Activated CD4-positive, alpha-beta T cell treated with anti-CD3 and anti-CD28 coated beads for 36 hours (primary cell): ENCODE measurements at regions not wholly inside any gene's neighbourhood (a gene's known extent, or its start where the extent isn't known, plus 50 kb on each side); places are given as distances from the start of the nearest gene placed in this dataset.

Source experiments
- ATAC-seq: fragments of 200-7000 bp; cut with Tn5 transposase; one replicate; pipeline ENCODE4 v1.10.0; 2021; ENCODE audit warnings: mild to moderate bottlenecking, moderate library complexity
- CTCF ChIA-PET: fragments of 350-600 bp; sonication (Branson Sonifier 250); formaldehyde crosslinking; loops from one replicate; lab custom pipeline; 2021; ENCODE audit warnings: antibody characterized with exemption; lab: Charles Lee
- POLR2A ChIA-PET: fragments of 350-600 bp; sonication (Branson Sonifier 250); formaldehyde crosslinking; loops from one replicate; lab custom pipeline; 2021; ENCODE audit warnings: antibody characterized with exemption, inconsistent platforms; lab: Charles Lee
- DNase-seq: peaks from one replicate; pipeline ENCODE4 v3.0.0-alpha.2; 2020
- H3K27ac Mint-ChIP-seq: one replicate; pipeline ENCODE4 v1.8.0; 2021; ENCODE audit warnings: mixed read lengths
- H3K27me3 Mint-ChIP-seq: one replicate; pipeline ENCODE4 v1.8.0; 2021; ENCODE audit warnings: mixed read lengths
- H3K36me3 Mint-ChIP-seq: one replicate; pipeline ENCODE4 v1.8.0; 2021; ENCODE audit warnings: low read depth, mixed read lengths
- H3K4me1 Mint-ChIP-seq: one replicate; pipeline ENCODE4 v1.8.0; 2021; ENCODE audit warnings: mixed read lengths
- H3K4me3 Mint-ChIP-seq: one replicate; pipeline ENCODE4 v1.8.0; 2021; ENCODE audit warnings: mild to moderate bottlenecking, moderate library complexity, mixed read lengths
- H3K9me3 Mint-ChIP-seq: one replicate; pipeline ENCODE4 v1.8.0; 2021; ENCODE audit warnings: low read depth, mixed read lengths
- intact Hi-C, 2 experiments: fragments of 100-400 bp; cut with DNase I in 1 of 2; cut with micrococcal nuclease in 1 of 2; formaldehyde crosslinking; loops; one replicate each; pipeline versions ENCODE4 v1.14.2 to v1.15.1; 2022 to 2024; cut with DNase I, micrococcal nuclease

DNA sequence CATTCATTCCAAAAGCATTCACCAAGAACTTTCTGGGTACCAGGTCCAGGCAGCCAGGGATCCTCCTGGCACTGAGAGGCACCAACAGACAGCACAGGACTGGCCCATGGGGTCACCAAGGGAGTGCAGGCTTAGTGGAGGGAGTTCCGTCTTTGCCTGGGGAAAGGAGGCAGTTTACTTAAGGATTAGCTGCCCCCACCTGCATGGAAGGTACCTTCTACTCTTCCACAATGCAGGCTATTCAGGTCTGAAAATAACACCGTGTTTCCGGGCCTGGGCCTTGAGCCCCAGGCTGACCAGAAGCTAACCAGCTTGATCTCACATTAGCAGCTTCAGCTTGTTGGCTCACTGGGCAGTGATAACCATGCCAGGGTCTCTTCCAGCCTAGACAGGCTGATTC, 199.4 kb downstream of the FOXA2 start:
- no peaks in the 10 kb centered on the region for H3K27me3 Mint-ChIP-seq
- H3K9me3 Mint-ChIP-seq, result no peaks in the 10 kb centered on the region
- no peak overlapping the region for H3K4me3 Mint-ChIP-seq
- no peak for ATAC-seq
- POLR2A ChIA-PET, result no interaction called here
- no peak overlapping the region for H3K27ac Mint-ChIP-seq
- intact Hi-C loops, result no loop called here
- CTCF ChIA-PET, result interaction anchor here (0.6 kb wide), 1 partner anchor 284 kb away, joined by 3 read pairs; no protein-coding TSS in a partner anchor
- no peaks in the 10 kb centered on the region for H3K4me1 Mint-ChIP-seq
- H3K36me3 Mint-ChIP-seq, result no peaks in the 10 kb centered on the region
- no peak for DNase-seq

DNA sequence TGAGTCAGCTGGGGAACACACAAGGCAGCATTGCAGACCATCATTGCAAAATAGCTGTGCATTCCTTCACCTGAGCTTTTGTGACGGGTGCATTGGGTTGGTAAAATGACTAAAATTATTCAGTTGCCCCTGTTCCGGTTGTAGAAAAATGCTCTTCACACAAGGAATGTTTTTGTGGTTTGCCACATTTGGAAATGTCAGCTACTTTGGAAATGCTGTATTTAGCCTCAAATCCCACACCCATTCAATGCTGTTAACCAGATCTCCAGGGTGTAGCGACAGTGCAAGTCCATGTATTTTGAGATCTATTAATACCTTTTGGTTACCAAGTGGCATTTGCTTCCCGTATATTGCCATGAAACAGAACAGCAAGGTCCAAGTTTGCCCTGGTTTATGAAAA, 201.2 kb downstream of the FOXA2 start:
- CTCF ChIA-PET, result no interaction called here
- Mint-ChIP-seq H3K4me1 (no peaks in the 10 kb centered on the region), H3K4me3 (no peak overlapping the region), H3K9me3 (no peaks in the 10 kb centered on the region), H3K27me3 (no peaks in the 10 kb centered on the region), H3K36me3 (no peaks in the 10 kb centered on the region), H3K27ac (no peak overlapping the region)
- DNase-seq, result no peak
- no peak for ATAC-seq
- POLR2A ChIA-PET, result no interaction called here
- intact Hi-C loops, result no loop called here

- Mint-ChIP-seq H3K36me3 (no peaks in the 10 kb centered on the region), H3K4me3 (no peak overlapping the region), H3K4me1 (no peaks in the 10 kb centered on the region), H3K9me3 (no peaks in the 10 kb centered on the region), H3K27ac (no peak overlapping the region), H3K27me3 (no peaks in the 10 kb centered on the region)
- ATAC-seq (no peak), DNase-seq (no peak)
- intact Hi-C loops, result no loop called here
- ChIA-PET CTCF (no interaction called here), POLR2A (no interaction called here)
Observed at GRCh38 chr20:22382742-22383141, 201.6 kb downstream of the FOXA2 start.

DNA sequence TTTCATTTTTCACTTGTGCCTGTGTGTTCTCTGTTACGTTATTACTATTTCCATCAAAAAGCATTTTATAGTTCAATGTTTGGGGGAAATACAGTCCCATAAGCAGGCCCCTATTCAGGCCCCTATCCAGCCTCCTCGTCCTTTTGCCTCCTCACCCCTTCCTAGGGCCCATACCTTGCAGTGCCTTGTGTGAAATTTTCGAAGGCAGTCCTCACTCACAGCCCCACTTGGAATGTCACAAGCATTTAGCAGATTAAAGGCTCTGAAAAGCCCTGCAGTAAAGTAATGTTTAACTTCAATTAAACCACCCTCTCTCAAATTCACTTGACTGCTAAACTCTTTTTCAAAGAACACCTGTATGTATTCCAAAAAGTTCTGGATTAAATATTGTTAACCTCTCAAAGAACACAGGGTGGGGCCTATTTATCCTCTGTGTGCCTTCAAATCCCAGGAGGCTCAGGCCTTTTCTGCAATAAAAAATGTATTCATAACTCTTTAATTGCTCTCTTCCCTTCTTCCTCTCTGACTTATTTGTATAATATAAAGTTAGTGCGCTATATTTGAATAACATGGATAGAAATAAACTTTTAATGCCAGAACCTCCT, 202.5 kb downstream of the FOXA2 start:
- Mint-ChIP-seq H3K27ac (no peak overlapping the region), H3K4me3 (no peak overlapping the region), H3K27me3 (no peaks in the 10 kb centered on the region), H3K4me1 (no peaks in the 10 kb centered on the region), H3K9me3 (no peaks in the 10 kb centered on the region), H3K36me3 (no peaks in the 10 kb centered on the region)
- ATAC-seq (no peak), DNase-seq (no peak)
- ChIA-PET CTCF (no interaction called here), POLR2A (no interaction called here)
- intact Hi-C loops, result no loop called here

DNA sequence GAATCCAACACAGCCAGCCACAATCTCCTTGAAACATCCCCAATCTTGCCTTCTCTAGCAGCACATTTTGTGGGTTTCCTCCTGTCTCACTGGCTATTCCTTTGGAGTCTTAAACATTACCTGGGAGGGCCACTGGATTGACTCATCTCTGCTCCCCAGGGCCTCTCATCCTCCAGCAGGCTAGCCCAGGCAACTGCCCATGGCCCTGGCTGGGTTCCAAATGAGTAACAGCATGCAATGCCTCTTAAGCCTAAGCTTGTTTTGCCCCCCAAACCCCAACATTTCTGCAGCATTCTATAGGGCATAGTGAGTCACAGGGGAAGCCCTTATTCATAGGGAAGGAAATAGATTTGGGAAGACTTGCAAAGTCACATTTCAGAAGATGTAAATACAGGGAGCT, 204.9 kb downstream of the FOXA2 start:
- intact Hi-C loops, result loop anchor here in 1 of 2 experiments (10.0 kb wide), 1 partner anchor 195 kb away; no protein-coding TSS in a partner anchor
- Mint-ChIP-seq H3K9me3 (no peaks in the 10 kb centered on the region), H3K36me3 (no peaks in the 10 kb centered on the region), H3K4me3 (no peak overlapping the region), H3K4me1 (no peaks in the 10 kb centered on the region), H3K27ac (no peak overlapping the region), H3K27me3 (no peaks in the 10 kb centered on the region)
- ChIA-PET CTCF (no interaction called here), POLR2A (no interaction called here)
- ATAC-seq (no peak), DNase-seq (no peak)

DNA sequence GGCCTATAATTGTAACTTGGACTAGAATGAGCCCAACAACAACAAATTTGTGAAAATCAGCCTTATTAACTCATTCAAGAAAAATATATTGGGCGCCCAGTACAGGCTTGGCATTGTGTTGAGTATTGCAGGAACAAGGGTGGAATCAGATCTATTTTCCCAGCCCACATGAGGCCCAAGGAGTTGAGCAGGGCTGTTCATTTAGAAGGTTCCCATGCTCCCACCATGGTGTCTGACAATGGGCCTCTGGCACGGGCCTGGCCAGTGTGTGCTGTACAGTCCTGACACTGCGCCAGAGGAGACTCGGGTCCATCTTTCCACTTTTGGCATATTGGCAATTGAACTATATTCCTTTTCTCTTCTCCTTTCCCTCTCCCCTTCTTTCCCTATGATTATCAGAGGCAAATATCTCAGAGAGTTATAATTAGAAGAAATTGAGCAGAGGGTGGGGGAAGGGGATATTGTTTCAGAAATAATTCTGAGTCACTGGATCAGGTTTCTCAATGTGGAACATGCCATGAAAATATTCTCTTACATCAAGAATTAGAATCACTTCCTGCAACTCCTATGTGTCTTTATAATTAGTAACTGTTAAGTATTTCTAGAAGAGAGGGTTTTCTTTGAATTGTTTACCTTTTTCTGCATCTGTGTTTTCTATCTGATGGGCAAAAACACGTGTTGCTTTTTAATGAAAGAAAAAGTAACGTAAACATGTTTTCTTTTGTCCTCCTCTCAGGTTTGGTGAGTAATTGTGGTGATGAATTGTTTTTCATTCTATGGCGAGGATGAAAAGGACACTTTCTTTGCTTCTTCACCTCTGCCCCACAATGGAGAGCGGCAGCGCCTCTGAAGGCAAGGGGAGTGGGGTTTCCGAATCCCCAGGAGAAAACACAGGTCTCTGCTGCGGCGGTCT, 209.4 kb downstream of the FOXA2 start:
- DNase-seq (no peak), ATAC-seq (no peak)
- no peaks in the 10 kb centered on the region for H3K9me3 Mint-ChIP-seq
- H3K4me3 Mint-ChIP-seq, result no peak overlapping the region
- no peak overlapping the region for H3K27ac Mint-ChIP-seq
- H3K36me3 Mint-ChIP-seq, result no peaks in the 10 kb centered on the region
- peaks cover 11% of the 10 kb centered on the region for H3K4me1 Mint-ChIP-seq
- ChIA-PET POLR2A (no interaction called here), CTCF (no interaction called here)
- intact Hi-C loops, result loop anchor here in 1 of 2 experiments (10.0 kb wide), 1 partner anchor 200 kb away; no protein-coding TSS in a partner anchor
- H3K27me3 Mint-ChIP-seq, result no peaks in the 10 kb centered on the region

GRCh38 chr20:22374066-22374465, 210.3 kb downstream of the FOXA2 start:
- Mint-ChIP-seq H3K9me3 (no peaks in the 10 kb centered on the region), H3K27me3 (no peaks in the 10 kb centered on the region), H3K4me1 (peaks cover 15% of the 10 kb centered on the region), H3K27ac (no peak overlapping the region), H3K36me3 (no peaks in the 10 kb centered on the region), H3K4me3 (no peak overlapping the region)
- intact Hi-C loops, result loop anchor here in 1 of 2 experiments (10.0 kb wide), 1 partner anchor 201 kb away; no protein-coding TSS in a partner anchor
- ChIA-PET POLR2A (no interaction called here), CTCF (interaction anchor here (0.6 kb wide), 1 partner anchor 719 kb away, joined by 3 read pairs; no protein-coding TSS in a partner anchor)
- ATAC-seq, result no peak
- DNase-seq, result no peak

DNA sequence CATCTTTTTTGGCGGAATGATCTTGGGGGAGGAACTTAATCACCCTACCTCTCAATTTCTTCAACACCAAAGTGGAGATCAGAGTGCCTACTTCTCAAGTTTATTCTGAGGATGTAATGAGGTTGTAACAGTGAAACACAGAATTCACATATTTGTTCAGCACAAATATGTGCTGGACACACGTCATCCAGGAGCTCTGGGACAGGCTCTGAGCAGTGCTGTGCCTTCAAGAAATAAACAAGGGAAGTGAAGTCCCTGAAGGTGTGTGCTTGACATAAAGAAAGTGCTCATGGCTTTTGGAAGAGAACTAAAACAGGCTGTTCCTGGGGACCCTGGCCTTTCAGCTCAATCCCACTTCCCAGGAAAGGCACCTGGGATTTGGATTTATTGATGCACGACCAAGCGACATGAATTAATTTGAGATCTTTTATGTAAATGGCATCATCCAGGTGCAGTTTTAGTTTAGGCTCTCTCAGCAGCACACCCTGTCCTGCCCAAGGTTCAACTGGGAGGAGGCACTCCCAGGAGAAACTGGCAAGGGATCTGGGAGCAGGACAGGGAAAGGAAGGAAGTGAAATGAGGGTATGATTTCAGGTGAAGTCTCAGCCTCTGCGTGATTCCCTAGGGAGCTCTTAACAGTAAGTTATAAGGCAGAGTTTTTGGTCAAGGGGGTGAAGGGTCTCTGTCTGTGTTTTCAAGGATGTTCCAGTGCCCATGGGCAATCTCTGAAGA, 211.0 kb downstream of the FOXA2 start:
- ATAC-seq, result no peak
- intact Hi-C loops, result loop anchor here in 1 of 2 experiments (10.0 kb wide), 1 partner anchor 201 kb away; no protein-coding TSS in a partner anchor
- POLR2A ChIA-PET, result no interaction called here
- H3K4me1 Mint-ChIP-seq, result peaks cover 16% of the 10 kb centered on the region
- no peak overlapping the region for H3K4me3 Mint-ChIP-seq
- no peak overlapping the region for H3K27ac Mint-ChIP-seq
- no peaks in the 10 kb centered on the region for H3K9me3 Mint-ChIP-seq
- no peaks in the 10 kb centered on the region for H3K27me3 Mint-ChIP-seq
- CTCF ChIA-PET, result no interaction called here
- H3K36me3 Mint-ChIP-seq, result no peaks in the 10 kb centered on the region
- DNase-seq, result no peak

DNA sequence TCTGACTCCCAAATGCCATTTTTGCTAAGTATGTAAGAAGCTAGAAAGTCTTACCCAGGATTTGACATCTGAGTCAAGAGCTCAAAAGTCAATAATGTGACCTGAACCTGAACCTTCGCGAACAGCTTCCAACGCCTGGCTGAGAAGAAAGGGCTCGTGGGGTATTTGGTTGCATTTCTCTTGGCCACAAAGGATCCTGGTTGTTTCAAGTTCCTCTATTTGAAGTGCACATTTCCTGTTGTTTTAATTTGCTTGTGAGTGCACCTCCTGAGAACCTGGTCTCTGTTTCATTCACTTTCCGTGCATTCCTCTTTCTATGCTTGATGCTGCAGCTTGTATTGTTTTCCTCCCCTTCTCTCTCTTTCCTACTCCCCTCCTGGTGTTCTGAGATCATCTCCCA, 212.5 kb downstream of the FOXA2 start:
- Mint-ChIP-seq H3K36me3 (no peaks in the 10 kb centered on the region), H3K4me3 (no peak overlapping the region)

DNA sequence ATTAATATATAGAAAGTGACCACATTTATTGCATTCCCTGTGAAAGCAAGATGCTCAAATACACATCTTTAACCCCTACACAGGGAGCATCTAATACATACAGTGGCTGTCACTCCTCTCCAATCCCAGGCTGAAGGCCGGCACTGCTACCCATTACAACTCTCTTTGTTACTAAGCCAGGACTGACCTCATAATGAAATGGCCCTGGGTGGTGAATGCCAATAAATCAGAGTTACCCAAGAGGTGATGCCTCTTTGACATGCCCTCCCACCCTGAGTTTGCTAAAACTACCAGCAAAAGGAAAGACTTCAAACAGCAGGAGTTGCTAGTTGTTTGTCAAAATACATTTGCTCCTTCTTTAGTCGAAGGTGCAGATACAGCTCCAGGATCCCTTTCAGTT, 214.2 kb downstream of the FOXA2 start:
- peaks cover 2% of the 10 kb centered on the region for H3K27me3 Mint-ChIP-seq
- ChIA-PET CTCF (no interaction called here), POLR2A (no interaction called here)
- peaks cover 17% of the 10 kb centered on the region for H3K4me1 Mint-ChIP-seq
- no peaks in the 10 kb centered on the region for H3K36me3 Mint-ChIP-seq
- no peaks in the 10 kb centered on the region for H3K9me3 Mint-ChIP-seq
- ATAC-seq (no peak), DNase-seq (no peak)
- H3K27ac Mint-ChIP-seq, result no peak overlapping the region
- no peak overlapping the region for H3K4me3 Mint-ChIP-seq
- intact Hi-C loops, result loop anchor here in 1 of 2 experiments (10.0 kb wide), 1 partner anchor 205 kb away; no protein-coding TSS in a partner anchor

More for the DNA sequence above, 212.5 kb downstream of the FOXA2 start:
- peaks cover 17% of the 10 kb centered on the region for H3K4me1 Mint-ChIP-seq
- H3K27me3 Mint-ChIP-seq, result no peaks in the 10 kb centered on the region
- CTCF ChIA-PET, result no interaction called here
- POLR2A ChIA-PET, result interaction anchor here (0.5 kb wide), 1 partner anchor 14 kb away, joined by 6 read pairs; no protein-coding TSS in a partner anchor
- ATAC-seq, result no peak
- intact Hi-C loops, result loop anchor here in 1 of 2 experiments (10.0 kb wide), 1 partner anchor 203 kb away; no protein-coding TSS in a partner anchor
- H3K9me3 Mint-ChIP-seq, result no peaks in the 10 kb centered on the region
- no peak overlapping the region for H3K27ac Mint-ChIP-seq
- DNase-seq, result no peak

DNA sequence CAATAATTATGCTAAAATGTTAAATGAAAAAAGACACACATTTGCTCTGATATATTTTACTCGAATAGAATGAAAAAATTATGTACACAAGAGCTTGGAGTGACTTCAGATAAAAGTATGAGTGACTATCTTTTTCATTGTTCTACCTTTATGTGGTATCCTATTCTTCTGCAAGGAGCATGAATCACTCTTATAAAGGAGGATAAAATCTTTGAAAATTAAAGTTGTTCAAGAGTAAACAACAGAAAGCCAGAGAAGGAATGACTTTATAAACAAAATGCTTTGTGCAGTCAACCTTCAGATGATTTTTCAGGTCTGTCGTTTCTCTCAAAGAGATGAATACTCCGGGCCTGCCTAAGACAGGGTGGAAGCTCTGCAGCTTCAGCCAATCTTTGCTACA, 215.3 kb downstream of the FOXA2 start:
- no peaks in the 10 kb centered on the region for H3K9me3 Mint-ChIP-seq
- H3K27me3 Mint-ChIP-seq, result peaks cover 2% of the 10 kb centered on the region
- ChIA-PET POLR2A (no interaction called here), CTCF (no interaction called here)
- no peak for DNase-seq
- H3K4me1 Mint-ChIP-seq, result peaks cover 17% of the 10 kb centered on the region
- no peak for ATAC-seq
- intact Hi-C loops, result no loop called here
- H3K4me3 Mint-ChIP-seq, result no peak overlapping the region
- no peaks in the 10 kb centered on the region for H3K36me3 Mint-ChIP-seq
- H3K27ac Mint-ChIP-seq, result no peak overlapping the region
